ENCODE measurements at regions not wholly inside any gene's neighbourhood (a gene's known extent, or its start where the extent isn't known, plus 50 kb on each side); places are given as distances from the start of the nearest gene placed in this dataset.

DNA sequence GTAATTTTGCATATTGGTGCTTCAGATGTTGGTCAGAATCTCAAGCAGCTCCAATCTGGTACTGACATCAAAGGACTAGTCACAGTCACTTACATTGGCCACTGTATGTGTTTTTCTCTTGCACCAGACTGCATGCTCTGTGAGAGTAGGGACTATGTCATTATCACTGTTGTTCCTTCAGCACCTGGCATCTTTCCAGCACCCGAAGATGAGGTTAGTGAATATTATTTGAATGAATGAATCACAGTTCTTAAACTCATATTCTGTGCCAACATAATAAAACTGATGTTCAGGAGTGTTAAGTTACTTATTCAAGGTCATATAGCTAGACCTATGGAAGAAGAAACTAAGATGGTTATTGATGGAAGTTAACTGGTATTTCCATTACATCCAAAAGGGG, 204.5 kb upstream of the TBX3 start:
- Mint-ChIP-seq H3K9me3 (no peaks in the 10 kb centered on the region), H3K27me3 (peaks cover 5% of the 10 kb centered on the region), H3K4me3 (no peak overlapping the region), H3K27ac (no peak overlapping the region), H3K36me3 (ENCODE audit: low read depth) (no peaks in the 10 kb centered on the region), H3K4me1 (ENCODE audit: low read depth) (no peaks in the 10 kb centered on the region)
- intact Hi-C loops (cut with micrococcal nuclease): no loop called here

DNA sequence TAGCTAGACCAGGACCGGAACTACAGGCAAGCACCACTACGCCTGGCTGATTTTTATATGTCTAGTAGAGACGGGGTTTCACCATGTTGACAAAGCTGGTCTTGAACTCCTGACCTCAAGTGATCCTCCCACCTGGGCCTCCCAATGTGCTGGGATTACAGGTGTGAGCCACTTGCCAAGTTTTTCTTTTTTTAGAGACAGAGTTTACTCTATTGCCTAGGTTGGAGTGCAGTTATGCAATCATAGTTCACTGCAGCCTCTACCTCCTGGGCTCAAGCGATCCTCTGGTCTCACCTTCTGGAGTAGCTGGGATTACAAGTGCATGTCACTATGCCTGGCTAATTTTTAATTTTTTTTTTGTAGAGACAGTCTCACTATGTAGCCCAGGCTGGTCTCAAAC, 201.5 kb upstream of the TBX3 start:
- no peak overlapping the region for H3K4me3 Mint-ChIP-seq
- H3K27ac Mint-ChIP-seq: no peak overlapping the region
- H3K9me3 Mint-ChIP-seq: no peaks in the 10 kb centered on the region
- no peaks in the 10 kb centered on the region for H3K4me1 Mint-ChIP-seq (ENCODE audit: low read depth)
- H3K27me3 Mint-ChIP-seq: peaks cover 3% of the 10 kb centered on the region
- H3K36me3 Mint-ChIP-seq (ENCODE audit: low read depth): no peaks in the 10 kb centered on the region
- intact Hi-C loops (cut with micrococcal nuclease): no loop called here

DNA sequence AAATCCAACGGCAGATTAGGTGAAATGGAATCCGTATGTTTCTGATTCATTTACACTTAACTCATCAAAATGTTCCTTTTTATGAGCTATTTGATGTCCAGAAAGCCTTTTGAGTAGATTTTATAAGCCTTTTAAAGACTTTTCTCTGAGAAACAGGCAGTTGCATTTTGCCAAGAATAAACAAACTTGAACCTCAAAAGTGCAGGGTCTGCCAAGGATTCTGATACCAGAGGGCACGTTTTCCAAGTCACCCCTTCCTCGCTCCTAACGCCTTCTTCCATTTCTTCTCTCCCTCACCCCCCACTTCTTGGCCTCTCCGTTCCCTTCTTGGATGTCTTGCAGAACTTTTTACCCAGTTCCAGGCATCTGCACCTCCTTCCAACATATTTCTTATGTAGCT, 200.6 kb upstream of the TBX3 start:
- Mint-ChIP-seq H3K4me3 (no peak overlapping the region), H3K4me1 (ENCODE audit: low read depth) (no peaks in the 10 kb centered on the region), H3K27me3 (peaks cover 3% of the 10 kb centered on the region), H3K36me3 (ENCODE audit: low read depth) (no peaks in the 10 kb centered on the region), H3K27ac (no peak overlapping the region), H3K9me3 (no peaks in the 10 kb centered on the region)
- intact Hi-C loops (cut with micrococcal nuclease): no loop called here

DNA sequence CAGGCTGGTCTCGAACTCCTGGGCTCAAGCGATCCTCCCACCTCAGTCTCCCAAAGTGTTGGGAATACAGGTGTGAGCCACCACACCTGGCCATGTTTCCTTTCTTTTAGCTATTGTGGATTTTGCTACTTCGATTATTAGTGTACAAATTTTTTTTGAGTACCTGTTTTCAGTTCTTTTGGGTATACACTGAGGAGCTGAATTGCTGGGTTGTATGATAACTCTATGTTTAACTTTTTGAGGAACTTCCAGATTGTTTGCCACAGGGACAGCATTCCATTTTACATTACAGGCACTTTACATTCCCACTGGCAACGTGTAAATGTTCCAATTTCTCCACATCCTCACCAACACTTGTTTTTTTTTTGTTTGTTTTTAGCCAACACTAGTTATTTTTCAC, 198.1 kb upstream of the TBX3 start:
- H3K4me3 Mint-ChIP-seq: no peak overlapping the region
- intact Hi-C loops (cut with micrococcal nuclease): no loop called here
- no peaks in the 10 kb centered on the region for H3K9me3 Mint-ChIP-seq
- no peak overlapping the region for H3K27ac Mint-ChIP-seq
- no peaks in the 10 kb centered on the region for H3K36me3 Mint-ChIP-seq (ENCODE audit: low read depth)
- H3K4me1 Mint-ChIP-seq (ENCODE audit: low read depth): no peaks in the 10 kb centered on the region
- H3K27me3 Mint-ChIP-seq: peaks cover 3% of the 10 kb centered on the region

DNA sequence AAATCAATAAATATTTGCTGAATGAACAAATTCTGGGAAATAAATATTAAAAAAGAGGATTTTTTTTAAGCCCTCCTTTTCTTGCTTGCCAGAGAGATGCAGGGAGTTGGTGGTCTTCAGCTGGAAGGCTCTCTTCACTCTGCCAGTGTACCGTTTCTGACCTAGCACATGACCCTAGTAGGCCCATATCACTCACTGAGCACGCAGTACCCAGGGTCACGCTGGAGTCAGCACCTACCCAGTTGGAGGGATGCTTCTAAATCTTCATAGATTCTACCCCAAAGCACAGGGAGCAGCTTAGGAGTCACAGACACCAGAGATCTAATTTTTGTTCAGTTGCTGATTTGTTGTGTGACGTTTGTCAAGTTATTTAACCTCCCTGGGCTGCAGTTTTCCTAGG, 195.4 kb upstream of the TBX3 start:
- no peaks in the 10 kb centered on the region for H3K36me3 Mint-ChIP-seq (ENCODE audit: low read depth)
- H3K27ac Mint-ChIP-seq: no peak overlapping the region
- intact Hi-C loops (cut with micrococcal nuclease): no loop called here
- peaks cover 1% of the 10 kb centered on the region for H3K27me3 Mint-ChIP-seq
- H3K4me1 Mint-ChIP-seq (ENCODE audit: low read depth): no peaks in the 10 kb centered on the region
- no peak overlapping the region for H3K4me3 Mint-ChIP-seq
- H3K9me3 Mint-ChIP-seq: no peaks in the 10 kb centered on the region

DNA sequence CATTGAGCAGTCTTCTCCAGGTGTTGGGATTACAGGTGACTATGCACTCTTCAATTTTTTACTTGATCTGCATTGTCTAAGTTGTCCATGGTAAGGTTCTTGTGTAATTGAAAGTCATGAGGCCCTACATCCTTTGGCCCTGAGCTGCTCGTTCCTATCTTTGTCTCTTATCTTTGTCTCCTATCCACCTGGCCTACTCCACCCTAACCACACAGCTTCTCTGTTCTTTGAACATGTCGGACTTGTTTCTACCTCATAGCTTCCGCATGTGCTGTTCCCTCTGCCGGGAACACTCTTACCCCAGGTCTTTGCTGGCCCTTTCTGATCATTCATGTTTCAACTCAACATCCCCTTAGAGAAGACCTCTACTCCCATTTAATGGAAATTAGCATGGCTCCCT, 194.8 kb upstream of the TBX3 start:
- H3K9me3 Mint-ChIP-seq: no peaks in the 10 kb centered on the region
- H3K4me3 Mint-ChIP-seq: no peak overlapping the region
- H3K4me1 Mint-ChIP-seq (ENCODE audit: low read depth): no peaks in the 10 kb centered on the region
- no peak overlapping the region for H3K27ac Mint-ChIP-seq
- intact Hi-C loops (cut with micrococcal nuclease): no loop called here
- H3K27me3 Mint-ChIP-seq: peaks cover 1% of the 10 kb centered on the region
- no peaks in the 10 kb centered on the region for H3K36me3 Mint-ChIP-seq (ENCODE audit: low read depth)

DNA sequence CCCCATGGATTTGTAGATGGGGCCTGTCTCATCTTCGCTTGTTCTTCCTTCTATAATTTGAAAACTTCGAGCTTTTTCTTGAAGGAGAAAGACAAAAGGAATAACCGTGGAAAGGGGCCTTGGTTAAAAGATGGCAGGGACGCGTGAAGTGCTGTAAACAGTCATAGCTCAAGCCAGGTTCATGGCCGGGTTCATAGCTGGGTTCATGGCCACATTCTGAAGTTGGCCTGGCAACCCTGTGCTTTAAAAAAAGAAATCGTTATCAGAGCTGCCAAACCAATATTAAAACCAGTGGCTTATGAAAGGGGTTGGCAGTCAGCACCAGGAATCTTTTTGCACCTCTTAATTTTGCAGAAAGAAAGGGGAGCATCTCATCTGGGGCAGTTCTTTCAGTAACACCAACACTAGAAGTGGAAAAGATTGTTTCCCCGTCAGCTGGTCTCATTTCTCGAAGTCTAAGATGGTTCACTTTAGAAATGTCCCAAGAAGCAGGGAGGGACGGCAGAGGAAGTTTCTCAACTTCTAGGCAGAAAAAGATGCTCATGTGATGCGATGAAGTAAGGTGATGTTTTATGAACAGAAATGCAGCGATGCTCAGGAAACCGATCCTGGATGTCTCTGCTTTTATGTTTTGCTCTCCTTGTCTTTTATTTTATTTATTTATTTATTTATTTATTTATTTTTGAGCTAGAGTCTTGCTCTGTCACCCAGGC, 193.1 kb upstream of the TBX3 start:
- Mint-ChIP-seq H3K27ac (no peak overlapping the region), H3K4me3 (no peak overlapping the region), H3K27me3 (peaks cover 1% of the 10 kb centered on the region), H3K36me3 (ENCODE audit: low read depth) (no peaks in the 10 kb centered on the region), H3K9me3 (no peaks in the 10 kb centered on the region), H3K4me1 (ENCODE audit: low read depth) (no peaks in the 10 kb centered on the region)
- intact Hi-C loops (cut with micrococcal nuclease): no loop called here

DNA sequence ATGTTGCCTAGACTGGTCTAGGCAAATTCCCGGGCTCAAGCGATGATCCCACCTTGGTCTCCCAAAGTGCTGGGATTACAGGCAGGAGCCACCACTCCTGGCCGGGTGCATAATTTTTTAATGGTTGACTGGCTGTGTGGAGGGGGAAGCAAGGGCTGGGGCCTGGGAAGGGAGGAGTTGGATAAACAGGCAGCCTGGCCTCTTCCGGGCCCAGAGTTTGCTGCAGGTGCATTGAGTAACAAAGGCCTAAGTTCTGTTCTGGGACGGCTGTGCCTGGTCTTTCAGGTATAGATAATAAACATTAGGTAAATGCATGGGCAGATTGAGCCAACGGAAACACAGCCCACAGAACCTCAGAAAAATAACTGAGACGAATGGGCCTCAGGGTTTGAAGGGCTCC, 191.3 kb upstream of the TBX3 start:
- H3K4me1 Mint-ChIP-seq (ENCODE audit: low read depth): no peaks in the 10 kb centered on the region
- no peak overlapping the region for H3K4me3 Mint-ChIP-seq
- peaks cover 5% of the 10 kb centered on the region for H3K27me3 Mint-ChIP-seq
- H3K27ac Mint-ChIP-seq: no peak overlapping the region
- H3K36me3 Mint-ChIP-seq (ENCODE audit: low read depth): no peaks in the 10 kb centered on the region
- H3K9me3 Mint-ChIP-seq: no peaks in the 10 kb centered on the region
- intact Hi-C loops (cut with micrococcal nuclease): no loop called here

DNA sequence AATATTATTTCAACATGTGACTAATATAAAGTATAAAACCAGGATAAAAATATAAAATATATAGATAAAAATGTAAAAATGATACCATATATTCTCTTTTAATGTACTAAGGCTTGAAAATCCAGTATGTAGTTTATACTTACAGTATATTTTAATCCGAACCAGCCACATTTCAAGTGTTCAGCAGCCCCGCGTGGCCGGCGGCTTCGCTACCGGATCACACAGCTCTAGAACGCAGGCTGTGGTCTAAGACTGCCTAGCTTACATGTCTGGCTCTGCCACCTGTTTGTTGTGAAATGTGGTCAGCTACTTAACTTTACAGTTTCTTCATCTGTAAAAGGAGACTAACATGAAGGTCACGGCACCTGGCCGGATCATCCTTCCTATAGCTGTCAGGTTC, 189.7 kb upstream of the TBX3 start:
- no peak overlapping the region for H3K4me3 Mint-ChIP-seq
- no peaks in the 10 kb centered on the region for H3K9me3 Mint-ChIP-seq
- H3K4me1 Mint-ChIP-seq (ENCODE audit: low read depth): no peaks in the 10 kb centered on the region
- intact Hi-C loops (cut with micrococcal nuclease): no loop called here
- peaks cover 9% of the 10 kb centered on the region for H3K27me3 Mint-ChIP-seq
- no peak overlapping the region for H3K27ac Mint-ChIP-seq
- H3K36me3 Mint-ChIP-seq (ENCODE audit: low read depth): no peaks in the 10 kb centered on the region

DNA sequence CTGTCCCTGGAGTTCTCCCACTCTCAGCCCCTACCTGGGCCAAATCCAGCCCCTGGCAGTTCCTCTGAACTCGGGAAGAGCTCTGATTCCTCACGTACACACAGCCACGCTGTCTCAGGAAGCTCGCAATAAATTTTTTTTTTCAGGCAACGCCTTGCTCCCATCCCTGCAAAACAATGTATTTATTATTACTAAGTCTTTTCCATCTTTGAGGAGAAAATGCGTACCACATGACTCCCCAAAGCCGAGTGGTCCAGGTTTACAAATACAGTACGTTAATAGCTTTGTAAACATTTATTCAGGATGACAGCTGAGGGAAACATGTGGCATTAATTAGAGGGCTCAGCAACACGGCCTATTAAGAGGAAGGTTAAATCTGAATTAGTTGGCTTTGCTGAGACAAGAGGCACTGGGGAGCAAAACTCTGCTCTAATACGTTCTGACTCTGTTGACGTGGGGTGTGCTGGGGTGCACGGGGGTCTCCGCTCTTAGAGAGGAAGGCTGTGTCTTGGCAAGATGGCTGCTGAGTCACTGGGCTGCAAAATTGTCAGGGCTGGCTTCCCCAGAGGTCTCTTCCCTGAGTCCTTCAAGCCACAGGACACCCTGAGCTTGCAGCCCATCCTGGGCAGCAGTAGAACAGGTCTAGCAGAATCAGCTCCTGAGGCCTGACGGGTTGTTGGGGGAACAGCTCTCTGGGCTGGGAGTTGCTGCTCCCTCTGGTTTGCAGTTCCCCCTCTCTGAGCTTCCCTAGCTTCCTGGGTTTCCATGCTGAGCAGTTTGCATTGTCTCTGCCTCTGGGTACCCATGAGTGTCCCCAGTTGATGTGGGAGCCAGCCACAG, 185.2 kb upstream of the TBX3 start:
- intact Hi-C loops (cut with micrococcal nuclease): no loop called here
- Mint-ChIP-seq H3K4me3 (no peak overlapping the region), H3K27me3 (peaks cover 22% of the 10 kb centered on the region), H3K27ac (no peak overlapping the region), H3K36me3 (ENCODE audit: low read depth) (no peaks in the 10 kb centered on the region), H3K9me3 (peaks cover 9% of the 10 kb centered on the region), H3K4me1 (ENCODE audit: low read depth) (no peaks in the 10 kb centered on the region)

DNA sequence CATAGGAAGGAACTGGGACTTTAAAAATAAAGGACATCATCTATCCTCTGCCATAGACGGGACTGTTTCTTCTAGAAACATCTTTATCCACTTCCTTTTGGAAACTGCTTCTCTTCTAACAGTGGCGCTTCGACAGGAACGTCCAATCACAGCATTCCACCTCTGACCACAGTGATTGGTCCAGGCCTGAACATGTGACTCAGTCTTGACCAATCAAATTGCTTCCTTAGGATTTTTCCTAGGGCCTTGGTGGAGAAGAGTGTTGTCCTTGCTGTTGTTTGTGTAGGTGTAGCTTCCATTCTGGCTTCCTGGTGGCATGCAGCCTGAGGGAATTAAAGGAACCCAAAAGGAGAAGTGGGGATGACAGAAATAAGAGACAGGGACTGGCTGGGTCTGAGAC, 182.4 kb upstream of the TBX3 start:
- intact Hi-C loops (cut with micrococcal nuclease): no loop called here
- Mint-ChIP-seq H3K36me3 (ENCODE audit: low read depth) (no peaks in the 10 kb centered on the region), H3K27me3 (peaks cover 23% of the 10 kb centered on the region), H3K4me3 (no peak overlapping the region), H3K4me1 (ENCODE audit: low read depth) (no peaks in the 10 kb centered on the region), H3K9me3 (peaks cover 9% of the 10 kb centered on the region), H3K27ac (no peak overlapping the region)

DNA sequence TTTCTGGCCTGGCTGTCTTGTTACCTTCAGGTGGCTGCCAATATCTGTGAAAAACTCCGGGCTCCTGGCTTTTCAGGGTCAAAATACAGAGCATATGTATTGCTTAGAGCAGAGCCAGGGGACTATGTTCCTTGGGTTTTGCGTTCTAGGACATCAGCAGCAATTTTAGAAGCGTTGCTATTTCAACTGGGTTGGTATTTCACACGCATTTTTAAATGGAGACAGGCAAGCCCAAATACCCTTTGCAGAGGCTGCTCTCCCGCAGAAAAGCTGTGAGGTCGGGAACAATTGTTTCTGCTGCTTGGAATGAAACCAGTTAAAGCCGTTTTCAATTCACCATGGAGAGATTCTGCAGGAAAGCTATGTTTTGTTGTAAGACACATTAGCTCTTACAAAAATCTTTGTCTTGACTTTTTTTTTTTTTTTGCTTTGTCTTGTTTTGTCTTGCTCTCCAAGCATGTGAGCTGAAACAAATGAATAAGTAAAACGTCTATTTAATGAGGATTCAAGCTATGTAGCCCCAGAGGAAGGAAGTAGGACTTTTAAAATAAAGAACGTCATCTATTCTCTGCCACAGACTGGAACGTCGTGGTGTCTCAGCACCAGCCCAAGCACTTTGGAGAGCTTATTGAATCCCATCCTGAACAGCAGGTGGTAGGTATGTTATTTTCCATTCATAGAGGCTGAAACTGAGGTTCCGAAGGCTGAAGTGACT, 181.0 kb upstream of the TBX3 start:
- no peaks in the 10 kb centered on the region for H3K36me3 Mint-ChIP-seq (ENCODE audit: low read depth)
- H3K27ac Mint-ChIP-seq: no peak overlapping the region
- H3K4me1 Mint-ChIP-seq (ENCODE audit: low read depth): no peaks in the 10 kb centered on the region
- no peak overlapping the region for H3K4me3 Mint-ChIP-seq
- peaks cover 9% of the 10 kb centered on the region for H3K9me3 Mint-ChIP-seq
- intact Hi-C loops (cut with micrococcal nuclease): no loop called here
- peaks cover 19% of the 10 kb centered on the region for H3K27me3 Mint-ChIP-seq

DNA sequence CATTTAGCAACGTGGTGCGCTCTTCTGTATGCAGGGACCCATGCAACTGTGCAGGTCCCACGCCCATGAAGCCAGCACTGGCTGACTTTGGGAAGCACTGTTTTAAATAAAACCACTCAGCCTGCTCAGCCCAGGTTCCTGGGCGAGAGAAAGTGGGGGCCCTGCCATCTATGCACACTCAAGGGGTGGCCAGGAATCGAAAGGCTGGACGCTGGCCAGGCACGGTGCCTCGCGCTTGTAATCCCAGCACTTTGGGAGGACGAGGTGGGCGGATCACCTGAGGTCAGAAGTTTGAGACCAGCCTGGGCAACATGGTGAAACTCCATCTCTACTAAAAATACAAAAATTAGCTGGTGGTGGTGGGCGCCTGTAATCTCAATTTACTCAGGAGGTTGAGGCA, 179.9 kb upstream of the TBX3 start:
- H3K27me3 Mint-ChIP-seq: peaks cover 16% of the 10 kb centered on the region

DNA sequence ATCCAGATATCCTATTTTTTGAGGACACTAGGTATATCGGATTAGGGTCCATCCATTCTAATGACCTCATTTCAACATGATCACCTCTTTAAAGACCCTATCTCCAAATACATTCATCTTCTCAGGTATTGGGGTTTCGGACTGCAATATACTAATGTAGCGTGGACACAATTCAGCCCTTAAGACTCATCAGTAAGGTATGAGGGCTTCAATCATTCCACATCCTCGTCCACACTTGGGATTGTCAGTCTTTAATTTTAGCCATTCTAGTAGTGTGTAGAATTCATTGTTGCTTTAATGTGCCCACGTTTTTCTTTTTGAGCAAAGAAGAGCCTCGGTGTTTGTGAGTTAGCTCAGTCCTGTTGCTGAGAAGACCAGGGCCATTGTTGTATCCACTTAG, 177.0 kb upstream of the TBX3 start:
- Mint-ChIP-seq H3K4me3 (no peak overlapping the region), H3K4me1 (ENCODE audit: low read depth) (no peaks in the 10 kb centered on the region), H3K27me3 (peaks cover 18% of the 10 kb centered on the region), H3K27ac (no peak overlapping the region), H3K9me3 (peaks cover 4% of the 10 kb centered on the region), H3K36me3 (ENCODE audit: low read depth) (no peaks in the 10 kb centered on the region)
- intact Hi-C loops (cut with micrococcal nuclease): no loop called here

More for the DNA sequence above, 179.9 kb upstream of the TBX3 start:
- Mint-ChIP-seq H3K36me3 (ENCODE audit: low read depth) (no peaks in the 10 kb centered on the region), H3K27ac (no peak overlapping the region), H3K9me3 (peaks cover 9% of the 10 kb centered on the region), H3K4me1 (ENCODE audit: low read depth) (no peaks in the 10 kb centered on the region), H3K4me3 (no peak overlapping the region)
- intact Hi-C loops (cut with micrococcal nuclease): no loop called here

All from dendritic cell treated with granulocyte-macrophage colony-stimulating factor and Interleukin-4, amounts not matched to agents 40 ng/mL and 50 ng/mL, for 4 days (primary cell).